Umbilical cord (tissue), 1 donor: ENCODE measurements at regions not wholly inside any gene's neighbourhood (a gene's known extent, or its start where the extent isn't known, plus 50 kb on each side); places are given as distances from the start of the nearest gene placed in this dataset.
A peak's percentile ranks its signal among the peaks of the same experiment; 100 is the strongest.

ENCODE experiments used
- DNase-seq: peaks from one replicate; pipeline ENCODE4 v3.0.0-alpha.2; 2015; ENCODE audit warnings: low spot score

DNA sequence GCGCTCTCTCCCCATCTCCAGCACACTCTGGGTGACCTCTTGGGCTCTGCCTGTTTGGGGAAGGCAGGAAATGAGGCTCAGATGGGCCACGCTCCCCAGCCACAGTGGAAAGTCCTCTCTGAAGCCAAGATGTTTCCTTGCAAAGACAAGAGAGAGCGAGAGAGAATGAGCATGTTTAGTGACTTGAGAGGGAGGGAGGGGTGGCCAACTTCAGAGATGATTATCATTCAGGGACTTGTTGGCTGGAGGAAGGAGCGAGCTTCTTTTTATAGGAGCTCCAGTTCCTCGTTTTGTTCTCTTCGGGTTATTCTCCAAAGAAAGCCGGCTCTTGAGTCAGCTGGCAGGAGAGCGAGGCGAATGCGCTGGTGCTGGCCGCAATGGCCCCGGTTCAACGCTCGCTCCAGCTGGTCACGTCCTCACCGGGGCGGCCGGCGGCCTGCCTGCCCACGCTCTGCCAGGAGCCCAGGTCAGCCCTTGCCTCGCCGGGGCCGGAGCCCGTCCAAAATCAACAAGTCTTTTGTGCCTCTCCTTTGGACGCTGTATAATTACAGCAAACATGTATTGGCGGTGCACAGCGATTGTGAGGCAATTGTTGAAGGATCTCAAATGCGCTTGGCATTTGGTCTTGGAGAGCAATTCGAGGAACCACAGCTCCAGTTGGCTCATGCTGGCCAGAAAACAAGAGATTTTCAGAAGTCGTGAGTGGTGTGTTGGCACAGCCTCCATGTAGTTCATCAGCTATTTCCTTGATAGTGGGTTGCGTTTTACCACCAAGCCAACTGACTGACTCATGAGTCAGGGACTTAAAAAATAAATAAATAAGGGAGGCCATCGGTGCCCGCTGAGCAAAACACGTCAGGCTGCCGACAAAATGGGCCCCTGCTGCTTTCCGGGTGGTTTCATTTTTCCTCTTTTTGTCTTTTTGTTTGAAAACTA is 288.6 kb downstream of the UACA start:
- DNase-seq: peak; percentile 61

GRCh38 chr15:70473581-70474370 is 289.6 kb downstream of the UACA start:
- peak; percentile 67 for DNase-seq

DNA sequence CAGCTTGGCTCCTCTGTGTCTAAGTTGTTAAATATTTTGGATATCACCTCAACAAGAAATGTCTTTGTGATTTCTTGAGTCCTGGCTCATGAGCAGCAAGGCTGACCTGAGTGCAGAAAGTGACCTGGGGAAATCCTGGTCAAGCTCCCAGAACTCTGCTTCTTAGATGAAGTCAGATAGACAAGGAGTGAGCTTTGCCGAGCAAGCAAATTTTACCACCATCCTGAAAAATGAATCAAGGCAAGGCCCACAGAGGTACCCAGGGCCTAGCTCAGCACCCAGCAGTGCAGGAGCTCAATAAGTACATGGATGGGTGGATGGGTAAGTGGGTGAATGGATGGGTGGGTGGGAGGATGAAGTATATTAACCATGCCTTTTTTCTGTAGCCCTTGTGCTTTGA is 291.8 kb downstream of the UACA start:
- DNase-seq: no peak

DNA sequence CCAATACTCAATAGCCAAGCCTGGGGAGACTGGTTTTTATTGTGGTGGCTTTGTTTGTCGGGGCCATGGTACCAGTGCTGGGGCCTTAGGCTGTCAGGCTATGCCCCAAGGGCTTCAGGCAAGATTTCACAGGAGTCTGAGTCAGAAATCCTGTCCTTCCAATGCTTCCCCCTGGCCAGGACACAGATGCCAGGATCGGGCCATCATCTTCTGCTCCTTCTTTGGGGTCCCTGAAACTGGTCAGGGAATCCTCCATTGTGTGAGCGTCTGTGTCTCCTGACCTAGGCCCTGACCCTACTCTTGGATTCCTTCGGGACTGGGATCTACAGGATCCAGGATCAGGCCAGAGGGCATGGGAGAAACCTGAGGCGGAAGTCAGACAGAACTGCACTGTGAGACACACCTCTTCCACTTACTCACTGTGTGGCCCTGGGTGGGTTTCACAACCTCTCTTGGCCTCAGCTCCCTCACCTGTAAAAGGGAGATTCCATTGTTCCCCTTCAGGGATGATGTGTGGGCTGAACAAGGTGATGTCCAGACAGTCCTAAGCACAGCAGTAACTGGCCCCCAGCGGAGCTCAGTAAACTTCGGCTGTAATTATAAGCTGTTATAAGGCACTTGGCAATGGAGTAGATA is 292.7 kb downstream of the UACA start:
- no peak for DNase-seq

DNA sequence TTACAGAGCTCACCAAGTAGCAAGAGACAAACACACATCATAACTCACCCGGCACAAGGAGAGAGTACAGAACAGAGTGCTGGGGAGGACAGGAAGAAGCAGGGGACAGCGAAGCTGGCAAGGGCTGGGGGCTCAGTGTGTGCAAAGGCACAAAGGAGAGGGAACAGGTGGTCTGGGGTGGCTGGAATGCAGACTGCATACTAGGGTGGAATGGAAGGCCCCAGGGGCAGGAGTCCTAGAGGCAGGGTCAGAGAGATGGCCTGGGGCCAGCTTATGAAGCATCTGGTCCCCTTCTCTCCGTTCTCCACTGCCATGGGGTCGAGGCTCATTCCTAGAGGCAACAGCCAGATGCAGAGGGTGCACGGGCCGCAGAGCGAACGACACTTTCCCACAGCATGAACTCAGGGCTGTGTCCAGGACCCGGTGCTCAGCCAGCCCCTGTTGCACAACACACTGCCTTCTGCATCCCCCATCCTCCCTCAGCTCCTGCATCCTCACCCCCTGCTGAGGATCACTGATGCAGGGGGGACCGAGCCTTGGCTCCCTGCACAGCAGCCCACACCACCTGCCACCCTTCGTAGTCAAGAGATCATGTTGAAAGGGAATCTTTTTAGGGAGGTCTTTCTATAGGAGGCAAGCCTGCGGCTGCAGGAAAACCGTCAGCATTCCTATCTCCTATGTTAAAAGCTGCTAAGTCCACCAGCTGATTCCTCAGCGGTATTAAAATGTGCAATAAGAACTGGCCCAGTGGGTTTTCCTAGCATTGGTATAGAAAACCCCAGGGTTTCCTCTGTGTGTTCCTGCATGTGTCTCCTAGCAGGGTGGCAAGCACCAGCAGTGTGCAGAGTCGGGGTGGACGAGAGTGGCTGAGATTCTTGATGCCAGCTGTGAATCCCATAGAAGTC is 293.5 kb downstream of the UACA start:
- no peak for DNase-seq

GRCh38 chr15:70469182-70469581 is 294.2 kb downstream of the UACA start:
- no peak for DNase-seq

GRCh38 chr15:70466895-70467529 is 296.3 kb downstream of the UACA start:
- peak; percentile 82 for DNase-seq

GRCh38 chr15:70466305-70466704 is 297.1 kb downstream of the UACA start:
- DNase-seq: no peak

DNA sequence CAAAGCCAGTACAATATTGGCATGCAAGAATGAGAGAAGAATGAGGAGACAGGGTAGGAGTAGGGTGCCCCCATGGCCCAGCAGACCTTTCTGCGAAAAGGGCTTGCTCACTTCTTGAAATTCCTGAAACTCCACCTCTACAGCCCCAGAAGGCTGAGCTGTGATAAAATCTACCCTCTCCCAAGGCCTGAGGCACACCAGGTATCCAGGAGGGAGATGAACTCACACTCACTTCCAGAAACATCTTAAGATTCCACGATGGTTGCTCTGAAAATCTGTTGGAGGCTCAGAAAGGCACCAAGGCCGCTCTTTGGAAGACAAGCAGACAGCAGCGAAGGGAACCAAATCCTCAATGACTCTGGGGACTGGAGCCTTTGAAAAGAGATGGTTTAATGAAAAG is 297.5 kb downstream of the UACA start:
- DNase-seq: no peak

GRCh38 chr15:70463453-70463834 is 299.9 kb downstream of the UACA start:
- no peak for DNase-seq

DNA sequence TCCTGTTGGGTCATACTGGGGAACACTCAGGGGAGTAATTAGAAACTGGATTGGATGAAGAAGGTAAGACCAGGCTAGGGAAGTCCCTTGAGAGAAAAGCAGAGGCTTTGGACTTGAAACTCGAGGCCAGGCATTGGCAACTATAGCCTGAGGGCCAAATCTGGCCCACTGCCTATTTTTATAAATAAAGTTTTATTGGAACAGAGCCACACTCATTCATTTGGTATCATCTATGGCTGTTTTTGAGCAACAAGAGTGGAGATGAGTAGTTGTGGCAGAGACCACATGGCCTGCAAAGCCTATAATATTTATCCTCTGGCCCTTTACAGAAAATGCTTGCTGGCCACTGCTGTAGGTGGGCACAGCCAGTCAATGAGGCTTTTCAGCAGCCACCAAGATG is 301.4 kb downstream of the UACA start:
- DNase-seq: no peak

DNA sequence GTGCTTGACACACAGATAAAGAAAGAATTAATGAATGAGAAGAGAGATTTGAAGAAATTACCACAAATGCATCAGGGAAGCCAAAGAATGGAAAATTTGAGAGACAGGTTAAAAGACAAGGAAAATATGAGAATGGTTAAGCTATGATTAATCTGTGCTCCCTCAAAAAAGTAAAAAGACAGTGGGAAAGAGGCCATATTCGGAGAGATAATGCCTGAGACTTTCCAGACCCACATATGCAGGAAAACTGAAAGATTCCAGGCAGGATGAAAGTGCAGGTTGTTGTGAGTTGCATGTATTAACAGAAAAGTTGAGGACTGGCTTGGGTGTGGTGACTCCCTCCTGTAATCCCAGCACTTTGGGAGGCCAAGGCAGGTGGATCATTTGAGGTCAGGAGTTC is 302.3 kb downstream of the UACA start:
- DNase-seq: peak; percentile 87

GRCh38 chr15:70459312-70459711 is 304.0 kb downstream of the UACA start:
- DNase-seq: no peak

DNA sequence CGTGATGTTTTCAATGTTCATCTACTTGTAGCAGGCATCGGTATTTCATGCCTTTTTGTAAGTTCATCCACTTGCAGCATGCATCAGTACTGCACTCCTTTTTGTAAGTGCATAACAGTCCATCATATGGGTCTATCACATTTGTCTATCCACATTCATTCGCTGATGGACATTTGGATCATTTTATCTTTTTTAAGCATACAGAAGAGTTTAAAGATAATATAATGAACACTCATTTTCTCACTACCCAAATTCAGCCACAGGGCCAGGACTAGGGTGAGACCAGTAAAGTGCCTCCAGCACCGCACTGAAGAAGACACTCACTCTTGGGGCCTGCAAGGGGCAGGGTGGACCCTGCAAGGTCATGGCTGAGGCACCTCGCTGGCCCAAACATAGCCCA is 309.6 kb downstream of the UACA start:
- DNase-seq: no peak

- DNase-seq: no peak
These were observed 310.1 kb downstream of the UACA start for GRCh38 chr15:70453238-70453637.

- no peak for DNase-seq
These were observed 311.3 kb downstream of the UACA start for GRCh38 chr15:70451821-70452653.

- DNase-seq: no peak
These were observed 313.3 kb downstream of the UACA start for GRCh38 chr15:70450142-70450443.

DNA sequence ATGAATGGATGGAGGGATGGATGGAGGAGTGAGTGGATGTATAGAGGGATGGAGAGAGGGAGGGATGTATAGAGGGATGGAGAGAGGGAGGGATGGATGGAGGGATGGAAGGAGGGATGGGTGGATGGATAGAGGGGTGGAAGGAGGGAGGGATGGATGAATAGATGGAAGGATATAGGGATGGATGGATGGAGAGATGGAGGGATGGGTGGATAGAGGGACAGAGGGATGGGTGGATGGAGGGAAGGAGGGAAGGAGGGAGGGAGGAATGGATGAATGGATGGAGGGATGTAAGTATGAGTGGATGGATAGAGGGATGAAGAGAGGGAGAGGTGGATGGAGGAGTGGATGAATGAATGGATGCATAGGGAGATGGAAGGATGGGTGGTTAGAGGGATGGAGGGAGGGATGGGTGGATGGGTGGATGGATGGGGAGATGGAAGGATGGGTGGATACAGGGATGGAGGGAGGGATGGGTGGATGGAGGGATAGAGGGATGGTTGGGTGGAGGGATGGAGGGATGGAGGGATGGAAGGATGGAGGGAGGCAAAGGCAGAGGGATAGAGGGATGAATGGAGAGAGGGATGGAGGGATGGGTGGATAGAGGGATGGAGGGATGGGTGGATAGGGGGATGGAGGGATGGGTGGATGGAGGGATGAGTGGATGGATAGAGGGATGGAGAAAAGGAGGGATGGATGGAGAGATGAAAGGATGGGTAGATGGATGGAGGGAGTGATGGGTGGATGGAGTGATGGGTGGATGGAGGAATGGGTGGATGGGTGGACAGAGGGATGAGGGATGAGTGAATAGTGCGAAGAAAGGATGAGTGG is 313.8 kb downstream of the UACA start:
- DNase-seq: no peak
